ENCODE measurements at regions not wholly inside any gene's neighbourhood (a gene's known extent, or its start where the extent isn't known, plus 50 kb on each side); places are given as distances from the start of the nearest gene placed in this dataset.

GRCh38 chr19:32038961-32039360 is 306.4 kb upstream of the ZNF507 start:
- DNase-seq, result no peak
- Histone ChIP-seq H3K4me2 (no peak overlapping the region), H3K79me2 (ENCODE audit: insufficient read depth) (no peaks in the 10 kb centered on the region), H3K27me3 (ENCODE audit: insufficient read depth) (no peaks in the 10 kb centered on the region), H3K4me1 (ENCODE audit: control insufficient read depth in 1 of 2, insufficient read depth in 2 of 2, low read depth in 1 of 2, low read length in 1 of 2) (peaks cover 0 to 2% of the 10 kb centered on the region in 2 experiments; a peak in 1 of 4 replicates), H2AFZ (ENCODE audit: low read depth) (no peak overlapping the region), H4K20me1 (ENCODE audit: insufficient read depth) (no peaks in the 10 kb centered on the region), H3K36me3 (replicated peaks in 1 of 2; ENCODE audit: control insufficient read depth in 1 of 2, insufficient read depth in 2 of 2, low read length in 1 of 2) (no peaks in the 10 kb centered on the region), H3F3A (replicated peaks; ENCODE audit: insufficient read depth) (no peaks in the 10 kb centered on the region), H3K9me2 (no peaks in the 10 kb centered on the region), H3K9me3 (no peaks in the 10 kb centered on the region), H3K9ac (no peak overlapping the region), H3K4me3 (ENCODE audit: low read depth in 2 of 2, low read length in 1 of 2) (no peak overlapping the region), H3K27ac (ENCODE audit: low read depth in 2 of 2, low read length in 1 of 2) (no peak overlapping the region)
- TF ChIP-seq MAX (IDR thresholded peaks at IDR 0.05; ENCODE audit: low read depth) (no peak), NRF1 (IDR thresholded peaks at IDR 0.05; ENCODE audit: low read depth, low read length) (no peak), SIN3A (IDR thresholded peaks at IDR 0.05; ENCODE audit: borderline replicate concordance, low read depth, low read length) (no peak), RAD21 (IDR thresholded peaks at IDR 0.05; ENCODE audit: low read length) (no peak), FOXJ3 (CRISPR knock-in tag; IDR thresholded peaks at IDR 0.05) (no peak)
- CTCF ChIA-PET, result interaction anchor here (1.1 to 1.8 kb wide), 3 partner anchors 185 to 1369 kb away, joined by 3 to 7 read pairs (median 4); no protein-coding TSS in a partner anchor
- POLR2A ChIA-PET, result no interaction called here
- 39% methylated on average over 6 of the region's 6 CpGs for WGBS (ENCODE audit: low lambda C conversion rate)

- TF ChIP-seq ELF1 (IDR thresholded peaks at IDR 0.05) (no peak), ZBTB33 (IDR thresholded peaks at IDR 0.05; ENCODE audit: borderline replicate concordance, low read depth) (no peak), EP300 (IDR thresholded peaks at IDR 0.05; ENCODE audit: borderline replicate concordance in 1 of 2, low read depth in 1 of 2, low read length in 1 of 2) (no peak), MXI1 (IDR thresholded peaks at IDR 0.05; ENCODE audit: low read depth, low read length) (no peak), TCF12 (IDR thresholded peaks at IDR 0.05) (no peak), IRF3 (IDR thresholded peaks at IDR 0.05; ENCODE audit: low read depth, low read length) (no peak), JUND (IDR thresholded peaks at IDR 0.05) (no peak), SMC3 (IDR thresholded peaks at IDR 0.05; ENCODE audit: low read depth, low read length) (no peak), GABPA (IDR thresholded peaks at IDR 0.05; ENCODE audit: low read depth) (no peak), FOSL2 (IDR thresholded peaks at IDR 0.05; ENCODE audit: borderline replicate concordance, low read depth) (no peak)
- DNase-seq, result no peak
- H3K36me3 ChIP-seq (replicated peaks in 1 of 2; ENCODE audit: control insufficient read depth in 1 of 2, insufficient read depth in 2 of 2, low read length in 1 of 2), result no peaks in the 10 kb centered on the region
- no peak overlapping the region for H2AFZ ChIP-seq (ENCODE audit: low read depth)
- no peaks in the 10 kb centered on the region for H3K9me3 ChIP-seq
- no peaks in the 10 kb centered on the region for H4K20me1 ChIP-seq (ENCODE audit: insufficient read depth)
- ChIA-PET POLR2A (no interaction called here), CTCF (interaction anchor here (1.1 to 2.2 kb wide), 4 partner anchors 96 to 1370 kb away, joined by 3 to 6 read pairs (median 5); no protein-coding TSS in a partner anchor)
- no peak overlapping the region for H3K4me3 ChIP-seq (ENCODE audit: low read depth in 2 of 2, low read length in 1 of 2)
- H3K4me1 ChIP-seq (ENCODE audit: control insufficient read depth in 1 of 2, insufficient read depth in 2 of 2, low read depth in 1 of 2, low read length in 1 of 2), result peaks cover 0 to 2% of the 10 kb centered on the region in 2 experiments; a peak in 1 of 4 replicates
- no peaks in the 10 kb centered on the region for H3K9me2 ChIP-seq
- no peaks in the 10 kb centered on the region for H3F3A ChIP-seq (replicated peaks; ENCODE audit: insufficient read depth)
- H3K4me2 ChIP-seq, result no peak overlapping the region
- WGBS (ENCODE audit: low lambda C conversion rate), result 52% methylated on average over 13 of the region's 13 CpGs
- no peaks in the 10 kb centered on the region for H3K79me2 ChIP-seq (ENCODE audit: insufficient read depth)
- H3K27ac ChIP-seq (ENCODE audit: low read depth in 2 of 2, low read length in 1 of 2), result no peak overlapping the region
- H3K27me3 ChIP-seq (ENCODE audit: insufficient read depth), result no peaks in the 10 kb centered on the region
- H3K9ac ChIP-seq, result no peak overlapping the region
Observed at GRCh38 chr19:32039440-32039839, 306.0 kb upstream of the ZNF507 start.

All from SK-N-SH (cell line).